ENCODE measurements at regions not wholly inside any gene's neighbourhood (a gene's known extent, or its start where the extent isn't known, plus 50 kb on each side); places are given as distances from the start of the nearest gene placed in this dataset.

DNA sequence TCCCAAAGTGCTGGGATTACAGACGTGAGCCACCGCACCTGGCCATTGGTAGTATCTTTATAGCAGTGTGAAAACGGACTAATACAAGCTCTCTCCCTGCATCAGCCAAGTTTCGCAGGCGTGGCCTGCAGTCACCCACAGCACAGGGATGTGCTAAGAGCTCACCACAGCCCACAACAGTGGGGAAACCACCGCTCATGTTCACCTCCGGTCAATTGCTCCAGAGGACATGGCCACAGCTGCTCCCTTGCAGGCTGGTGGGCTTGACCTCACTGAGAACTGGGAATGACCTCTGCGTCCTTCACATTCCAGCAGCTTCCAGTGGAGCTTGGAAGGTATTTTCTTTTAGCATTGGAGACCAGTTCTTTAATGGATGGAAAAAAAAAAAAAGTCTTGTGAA lies 156.4 kb downstream of the KCTD15 start:
- DNase-seq (ENCODE audit: low read depth, low spot score) (no peak), FAIRE-seq (no peak)
- Histone ChIP-seq H3K4me2 (ENCODE audit: control insufficient read depth, extremely low read depth, insufficient read depth, low read depth, low read length) (no peak overlapping the region), H3K79me2 (ENCODE audit: control insufficient read depth, insufficient read depth, low read length) (no peaks in the 10 kb centered on the region), H2AFZ (ENCODE audit: control insufficient read depth, low read length) (no peak overlapping the region), H3K9me1 (ENCODE audit: control insufficient read depth, extremely low read depth, insufficient read depth, low read length) (no peaks in the 10 kb centered on the region), H3K27me3 (ENCODE audit: control insufficient read depth, extremely low read depth, insufficient read depth, low read length) (no peaks in the 10 kb centered on the region), H3K9ac (ENCODE audit: control insufficient read depth, extremely low read depth, insufficient read depth, low read length) (no peak overlapping the region), H3K9me3 (ENCODE audit: control insufficient read depth, low read depth, low read length) (no peaks in the 10 kb centered on the region), H3K4me1 (ENCODE audit: control insufficient read depth, extremely low read depth, insufficient read depth, low read length) (no peaks in the 10 kb centered on the region), H3K27ac (ENCODE audit: control insufficient read depth, insufficient read depth, low read length) (no peak overlapping the region), H3K36me3 (ENCODE audit: control insufficient read depth in 2 of 2, extremely low read depth in 1 of 2, insufficient read depth in 2 of 2, low read length in 2 of 2) (no peaks in the 10 kb centered on the region), H3K4me3 (ENCODE audit: control insufficient read depth in 2 of 3, extremely low read depth in 1 of 3, insufficient read depth in 2 of 3, low read depth in 1 of 3, low read length in 3 of 3) (no peak overlapping the region), H4K20me1 (ENCODE audit: control insufficient read depth, extremely low read depth, insufficient read depth, low read length) (no peaks in the 10 kb centered on the region)
- TF ChIP-seq, protein P1, sequence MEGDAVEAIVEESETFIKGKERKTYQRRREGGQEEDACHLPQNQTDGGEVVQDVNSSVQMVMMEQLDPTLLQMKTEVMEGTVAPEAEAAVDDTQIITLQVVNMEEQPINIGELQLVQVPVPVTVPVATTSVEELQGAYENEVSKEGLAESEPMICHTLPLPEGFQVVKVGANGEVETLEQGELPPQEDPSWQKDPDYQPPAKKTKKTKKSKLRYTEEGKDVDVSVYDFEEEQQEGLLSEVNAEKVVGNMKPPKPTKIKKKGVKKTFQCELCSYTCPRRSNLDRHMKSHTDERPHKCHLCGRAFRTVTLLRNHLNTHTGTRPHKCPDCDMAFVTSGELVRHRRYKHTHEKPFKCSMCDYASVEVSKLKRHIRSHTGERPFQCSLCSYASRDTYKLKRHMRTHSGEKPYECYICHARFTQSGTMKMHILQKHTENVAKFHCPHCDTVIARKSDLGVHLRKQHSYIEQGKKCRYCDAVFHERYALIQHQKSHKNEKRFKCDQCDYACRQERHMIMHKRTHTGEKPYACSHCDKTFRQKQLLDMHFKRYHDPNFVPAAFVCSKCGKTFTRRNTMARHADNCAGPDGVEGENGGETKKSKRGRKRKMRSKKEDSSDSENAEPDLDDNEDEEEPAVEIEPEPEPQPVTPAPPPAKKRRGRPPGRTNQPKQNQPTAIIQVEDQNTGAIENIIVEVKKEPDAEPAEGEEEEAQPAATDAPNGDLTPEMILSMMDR (optimal IDR thresholded peaks at IDR 0.05 in 1 of 3, IDR thresholded peaks at IDR 0.05 in 1 of 3, conservative IDR thresholded peaks at IDR 0.05 in 1 of 3; ENCODE audit: extremely low read depth in 1 of 3, insufficient read depth in 2 of 3, low read length in 3 of 3), result no peak
- TF ChIP-seq EZH2 (IDR thresholded peaks at IDR 0.05; ENCODE audit: low read length), result no peak
- dilution Hi-C loops (cut with MboI; ENCODE audit: extremely low pct_ligation_motif_present, low sequenced_read_pairs), result no loop called here

DNA sequence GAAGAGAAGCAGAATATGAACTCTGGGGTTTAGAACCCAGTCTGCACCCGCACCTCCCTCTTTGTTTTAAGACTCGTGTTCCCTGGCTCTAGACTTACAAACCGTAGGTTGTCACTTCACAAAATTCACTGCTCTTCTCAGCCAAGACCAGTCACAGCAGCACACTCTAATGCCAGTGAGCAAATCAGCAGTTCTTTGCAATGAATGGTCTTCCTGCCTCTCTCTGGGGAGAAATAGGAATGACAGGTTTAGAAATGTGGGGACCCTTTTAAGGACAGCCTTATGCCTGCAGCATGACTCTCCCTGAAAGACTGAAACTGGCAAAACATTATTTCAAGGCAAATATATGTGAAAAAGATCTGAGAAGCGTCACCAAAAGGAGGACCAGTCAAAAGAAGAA lies 156.9 kb downstream of the KCTD15 start:
- no peaks in the 10 kb centered on the region for H4K20me1 ChIP-seq (ENCODE audit: control insufficient read depth, extremely low read depth, insufficient read depth, low read length)
- H3K4me2 ChIP-seq (ENCODE audit: control insufficient read depth, extremely low read depth, insufficient read depth, low read depth, low read length), result no peak overlapping the region
- H2AFZ ChIP-seq (ENCODE audit: control insufficient read depth, low read length), result no peak overlapping the region
- no peaks in the 10 kb centered on the region for H3K79me2 ChIP-seq (ENCODE audit: control insufficient read depth, insufficient read depth, low read length)
- no peak overlapping the region for H3K27ac ChIP-seq (ENCODE audit: control insufficient read depth, insufficient read depth, low read length)
- H3K4me1 ChIP-seq (ENCODE audit: control insufficient read depth, extremely low read depth, insufficient read depth, low read length), result no peaks in the 10 kb centered on the region
- H3K9me3 ChIP-seq (ENCODE audit: control insufficient read depth, low read depth, low read length), result no peaks in the 10 kb centered on the region
- no peaks in the 10 kb centered on the region for H3K9me1 ChIP-seq (ENCODE audit: control insufficient read depth, extremely low read depth, insufficient read depth, low read length)
- H3K9ac ChIP-seq (ENCODE audit: control insufficient read depth, extremely low read depth, insufficient read depth, low read length), result no peak overlapping the region
- H3K4me3 ChIP-seq (ENCODE audit: control insufficient read depth in 2 of 3, extremely low read depth in 1 of 3, insufficient read depth in 2 of 3, low read depth in 1 of 3, low read length in 3 of 3), result no peak overlapping the region
- dilution Hi-C loops (cut with MboI; ENCODE audit: extremely low pct_ligation_motif_present, low sequenced_read_pairs), result no loop called here
- no peak for FAIRE-seq
- TF ChIP-seq, protein P1 (optimal IDR thresholded peaks at IDR 0.05 in 1 of 3, IDR thresholded peaks at IDR 0.05 in 1 of 3, conservative IDR thresholded peaks at IDR 0.05 in 1 of 3; ENCODE audit: extremely low read depth in 1 of 3, insufficient read depth in 2 of 3, low read length in 3 of 3), result no peak
- no peak for TF ChIP-seq EZH2 (IDR thresholded peaks at IDR 0.05; ENCODE audit: low read length)
- H3K36me3 ChIP-seq (ENCODE audit: control insufficient read depth in 2 of 2, extremely low read depth in 1 of 2, insufficient read depth in 2 of 2, low read length in 2 of 2), result no peaks in the 10 kb centered on the region
- no peak for DNase-seq (ENCODE audit: low read depth, low spot score)
- H3K27me3 ChIP-seq (ENCODE audit: control insufficient read depth, extremely low read depth, insufficient read depth, low read length), result no peaks in the 10 kb centered on the region
